ENCODE measurements at regions not wholly inside any gene's neighbourhood (a gene's known extent, or its start where the extent isn't known, plus 50 kb on each side); places are given as distances from the start of the nearest gene placed in this dataset.

DNA sequence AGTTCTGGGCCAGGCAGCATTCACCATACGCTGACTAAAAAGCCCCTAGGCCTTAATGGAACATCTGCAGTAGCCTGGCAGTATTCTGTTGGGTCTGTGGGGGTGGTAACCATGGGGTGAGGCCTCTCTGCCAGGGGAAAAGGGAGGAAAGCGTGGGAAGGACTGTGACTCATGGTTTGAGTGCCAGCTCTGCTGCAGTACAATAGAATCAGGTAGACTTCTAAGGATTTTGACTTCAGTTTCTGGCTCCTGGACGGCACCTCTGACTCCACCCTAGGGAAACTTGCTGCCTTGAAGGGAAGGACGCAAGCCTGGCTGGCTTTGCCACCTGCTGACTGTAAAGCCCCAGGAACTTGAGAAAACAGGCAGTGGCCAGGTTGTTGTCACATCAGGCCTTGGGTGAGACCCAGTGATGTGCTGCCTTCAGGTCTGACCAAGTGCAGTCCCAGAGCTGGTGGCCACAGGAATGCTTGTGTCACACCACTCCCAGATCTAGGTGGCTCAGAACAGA is 148.6 kb downstream of the SUCNR1 start:
- BruUV-seq (replicated peaks) = no TSS peak
- peak; percentile 82 for ATAC-seq
- intact Hi-C loops (cut with micrococcal nuclease) = loop anchor here (2.0 to 5.0 kb wide), 2 partner anchors 45 to 247 kb away; partner anchors contain the start of gene MBNL1
- H4K20me1 ChIP-seq (ENCODE audit: insufficient read depth) = no peaks in the 10 kb centered on the region
- peak; percentile 84 for TF ChIP-seq FOSL1 (IDR thresholded peaks at IDR 0.05; ENCODE audit: low read depth)
- 0 out of 2 replicates have a peak, but pooled peaks have one; percentile 47 for TF ChIP-seq SRF (IDR thresholded peaks at IDR 0.05; ENCODE audit: low read depth)
- TF ChIP-seq, protein P1, sequence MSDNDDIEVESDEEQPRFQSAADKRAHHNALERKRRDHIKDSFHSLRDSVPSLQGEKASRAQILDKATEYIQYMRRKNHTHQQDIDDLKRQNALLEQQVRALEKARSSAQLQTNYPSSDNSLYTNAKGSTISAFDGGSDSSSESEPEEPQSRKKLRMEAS (IDR thresholded peaks at IDR 0.05) = peak; percentile 80
- TF ChIP-seq JUND (IDR thresholded peaks at IDR 0.05) = peak; percentile 93
- peak; percentile 93 for TF ChIP-seq SP1 (IDR thresholded peaks at IDR 0.05; ENCODE audit: low read depth)
- TF ChIP-seq, protein P2, sequence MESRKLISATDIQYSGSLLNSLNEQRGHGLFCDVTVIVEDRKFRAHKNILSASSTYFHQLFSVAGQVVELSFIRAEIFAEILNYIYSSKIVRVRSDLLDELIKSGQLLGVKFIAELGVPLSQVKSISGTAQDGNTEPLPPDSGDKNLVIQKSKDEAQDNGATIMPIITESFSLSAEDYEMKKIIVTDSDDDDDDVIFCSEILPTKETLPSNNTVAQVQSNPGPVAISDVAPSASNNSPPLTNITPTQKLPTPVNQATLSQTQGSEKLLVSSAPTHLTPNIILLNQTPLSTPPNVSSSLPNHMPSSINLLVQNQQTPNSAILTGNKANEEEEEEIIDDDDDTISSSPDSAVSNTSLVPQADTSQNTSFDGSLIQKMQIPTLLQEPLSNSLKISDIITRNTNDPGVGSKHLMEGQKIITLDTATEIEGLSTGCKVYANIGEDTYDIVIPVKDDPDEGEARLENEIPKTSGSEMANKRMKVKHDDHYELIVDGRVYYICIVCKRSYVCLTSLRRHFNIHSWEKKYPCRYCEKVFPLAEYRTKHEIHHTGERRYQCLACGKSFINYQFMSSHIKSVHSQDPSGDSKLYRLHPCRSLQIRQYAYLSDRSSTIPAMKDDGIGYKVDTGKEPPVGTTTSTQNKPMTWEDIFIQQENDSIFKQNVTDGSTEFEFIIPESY (IDR thresholded peaks at IDR 0.05; ENCODE audit: extremely low read depth, insufficient replicate concordance, low read length) = peak; percentile 56
- TF ChIP-seq CBX3 (IDR thresholded peaks at IDR 0.05; ENCODE audit: low read depth) = peak; percentile 95
- peak; percentile 68 for TF ChIP-seq POLR2AphosphoS5 (IDR thresholded peaks at IDR 0.05; ENCODE audit: low read depth, low read length)
- TF ChIP-seq SIN3A (IDR thresholded peaks at IDR 0.05; ENCODE audit: low read depth) = no peak
- peak; percentile 88 for TF ChIP-seq TCF7L2 (IDR thresholded peaks at IDR 0.05; ENCODE audit: borderline replicate concordance, extremely low read depth, insufficient read depth, insufficient read length)
- no peak for TF ChIP-seq POLR2A (IDR thresholded peaks at IDR 0.05; ENCODE audit: borderline replicate concordance, extremely low read depth, insufficient read depth, insufficient read length)
- TF ChIP-seq EGR1 (IDR thresholded peaks at IDR 0.05; ENCODE audit: low read depth) = peak; percentile 98
- peak; percentile 50; the same call in 1 of the 2 replicates for TF ChIP-seq RAD21 (IDR thresholded peaks at IDR 0.05; ENCODE audit: low read depth)
- TF ChIP-seq, protein P3, sequence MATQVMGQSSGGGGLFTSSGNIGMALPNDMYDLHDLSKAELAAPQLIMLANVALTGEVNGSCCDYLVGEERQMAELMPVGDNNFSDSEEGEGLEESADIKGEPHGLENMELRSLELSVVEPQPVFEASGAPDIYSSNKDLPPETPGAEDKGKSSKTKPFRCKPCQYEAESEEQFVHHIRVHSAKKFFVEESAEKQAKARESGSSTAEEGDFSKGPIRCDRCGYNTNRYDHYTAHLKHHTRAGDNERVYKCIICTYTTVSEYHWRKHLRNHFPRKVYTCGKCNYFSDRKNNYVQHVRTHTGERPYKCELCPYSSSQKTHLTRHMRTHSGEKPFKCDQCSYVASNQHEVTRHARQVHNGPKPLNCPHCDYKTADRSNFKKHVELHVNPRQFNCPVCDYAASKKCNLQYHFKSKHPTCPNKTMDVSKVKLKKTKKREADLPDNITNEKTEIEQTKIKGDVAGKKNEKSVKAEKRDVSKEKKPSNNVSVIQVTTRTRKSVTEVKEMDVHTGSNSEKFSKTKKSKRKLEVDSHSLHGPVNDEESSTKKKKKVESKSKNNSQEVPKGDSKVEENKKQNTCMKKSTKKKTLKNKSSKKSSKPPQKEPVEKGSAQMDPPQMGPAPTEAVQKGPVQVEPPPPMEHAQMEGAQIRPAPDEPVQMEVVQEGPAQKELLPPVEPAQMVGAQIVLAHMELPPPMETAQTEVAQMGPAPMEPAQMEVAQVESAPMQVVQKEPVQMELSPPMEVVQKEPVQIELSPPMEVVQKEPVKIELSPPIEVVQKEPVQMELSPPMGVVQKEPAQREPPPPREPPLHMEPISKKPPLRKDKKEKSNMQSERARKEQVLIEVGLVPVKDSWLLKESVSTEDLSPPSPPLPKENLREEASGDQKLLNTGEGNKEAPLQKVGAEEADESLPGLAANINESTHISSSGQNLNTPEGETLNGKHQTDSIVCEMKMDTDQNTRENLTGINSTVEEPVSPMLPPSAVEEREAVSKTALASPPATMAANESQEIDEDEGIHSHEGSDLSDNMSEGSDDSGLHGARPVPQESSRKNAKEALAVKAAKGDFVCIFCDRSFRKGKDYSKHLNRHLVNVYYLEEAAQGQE (IDR thresholded peaks at IDR 0.05; ENCODE audit: low read depth) = no peak
- peak; percentile 51 for TF ChIP-seq YY1 (IDR thresholded peaks at IDR 0.05; ENCODE audit: extremely low read depth, insufficient replicate concordance, low read depth, low read length)
- TF ChIP-seq CEBPB (IDR thresholded peaks at IDR 0.05; ENCODE audit: low read depth) = peak; percentile 65; the same call in 1 of the 2 replicates
- TF ChIP-seq EZH2phosphoT487 (IDR thresholded peaks at IDR 0.05; ENCODE audit: borderline replicate concordance) = no peak
- H3K9me3 ChIP-seq (ENCODE audit: control insufficient read depth in 1 of 2, insufficient read depth in 1 of 2, low read depth in 1 of 2, low read length in 2 of 2) = no peaks in the 10 kb centered on the region
- H3K9ac ChIP-seq (ENCODE audit: low read length) = peak overlapping the region; percentile 79
- H3K36me3 ChIP-seq (ENCODE audit: control insufficient read depth in 1 of 2, insufficient read depth in 2 of 2, low read length in 2 of 2) = no peaks in the 10 kb centered on the region
- ChIA-PET RAD21 (ENCODE audit: low non-redundant PET in 1 of 2, low total read pairs in 2 of 2, uncharacterized antibody in 2 of 2, unreplicated experiment in 2 of 2) (no interaction called here), CTCF (no interaction called here), POLR2A (interaction anchor here (1.8 kb wide), 1 partner anchor 49 kb away, joined by 7 read pairs; no protein-coding TSS in a partner anchor)
- H3K4me1 ChIP-seq (ENCODE audit: control insufficient read depth in 1 of 2, insufficient read depth in 2 of 2, low read length in 2 of 2) = peaks cover 60 to 100% of the 10 kb centered on the region in 2 experiments
- peak; percentile 98 for DNase-seq (ENCODE audit: low read depth, low spot score)
- no peak overlapping the region for H2AFZ ChIP-seq (ENCODE audit: low read depth, low read length, poor library complexity, severe bottlenecking)
- peaks cover 46% of the 10 kb centered on the region for H3K79me2 ChIP-seq (ENCODE audit: insufficient read depth, low read length)
- H3K27me3 ChIP-seq (ENCODE audit: insufficient read depth, low read length) = no peaks in the 10 kb centered on the region
- peak overlapping the region; percentile 51 to 59 for H3K4me3 ChIP-seq (replicated peaks in 1 of 2; ENCODE audit: low read depth in 1 of 2, low read length in 2 of 2)
- H3K4me2 ChIP-seq (ENCODE audit: low read length) = peak overlapping the region; percentile 89
- H3K27ac ChIP-seq (ENCODE audit: low read depth, low read length) = peak overlapping the region; percentile 97
- H3K9me2 ChIP-seq (ENCODE audit: insufficient read depth) = no peaks in the 10 kb centered on the region

Data from HCT116 (cell line).